ENCODE measurements at regions not wholly inside any gene's neighbourhood (a gene's known extent, or its start where the extent isn't known, plus 50 kb on each side); places are given as distances from the start of the nearest gene placed in this dataset.
A peak's percentile ranks its signal among the peaks of the same experiment; 100 is the strongest.

- TF ChIP-seq CTCF (IDR thresholded peaks at IDR 0.05; ENCODE audit: insufficient read depth, low read length, missing control alignments), result no peak
- H3K4me3 ChIP-seq (ENCODE audit: low read depth, low read length), result no peak overlapping the region
- CTCF ChIA-PET, result interaction anchor here (4.3 to 4.6 kb wide), 2 partner anchors 12 to 18 kb away, joined by 19 to 32 read pairs; no protein-coding TSS in a partner anchor
- POLR2A ChIA-PET, result no interaction called here
- no peak for DNase-seq (ENCODE audit: low read depth, low spot score)
Observed at GRCh38 chr2:63680455-63680854, 91.7 kb downstream of the MDH1 start.

DNA sequence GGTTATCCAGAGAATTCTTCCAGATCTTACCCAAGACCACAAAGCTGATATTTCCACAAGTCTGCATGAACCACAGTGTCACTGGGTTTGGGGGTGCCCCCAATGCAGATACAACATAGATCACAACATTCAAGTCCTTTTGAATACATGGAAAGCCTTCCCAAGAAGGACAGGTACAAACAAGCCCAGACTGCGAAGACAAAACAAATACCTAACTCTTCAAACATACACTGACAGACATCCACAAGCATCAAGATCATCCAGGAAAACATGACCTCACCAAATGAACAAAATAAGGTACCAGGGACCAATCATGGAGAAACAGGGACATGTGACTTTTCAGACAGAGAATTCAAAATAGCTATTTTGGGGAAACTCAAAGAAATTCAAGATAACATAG, 93.1 kb downstream of the MDH1 start:
- DNase-seq (ENCODE audit: low read depth, low spot score), result no peak
- TF ChIP-seq CTCF (IDR thresholded peaks at IDR 0.05; ENCODE audit: insufficient read depth, low read length, missing control alignments), result no peak
- H3K4me3 ChIP-seq (ENCODE audit: low read depth, low read length), result no peak overlapping the region
- ChIA-PET CTCF (interaction anchor here (1.2 to 2.0 kb wide), 3 partner anchors 11 to 184 kb away, joined by 3 to 5 read pairs (median 4); no protein-coding TSS in a partner anchor), POLR2A (no interaction called here)

GRCh38 chr2:63692002-63692606, 103.3 kb downstream of the MDH1 start:
- CTCF ChIA-PET, result interaction anchor here (0.7 to 6.0 kb wide), 27 partner anchors 9 to 212 kb away, joined by 3 to 170 read pairs (median 4); partner anchors contain the start of gene UGP2
- peak; percentile 4 for TF ChIP-seq CTCF (IDR thresholded peaks at IDR 0.05; ENCODE audit: insufficient read depth, low read length, missing control alignments)
- POLR2A ChIA-PET, result no interaction called here
- DNase-seq (ENCODE audit: low read depth, low spot score), result no peak
- no peak overlapping the region for H3K4me3 ChIP-seq (ENCODE audit: low read depth, low read length)

DNA sequence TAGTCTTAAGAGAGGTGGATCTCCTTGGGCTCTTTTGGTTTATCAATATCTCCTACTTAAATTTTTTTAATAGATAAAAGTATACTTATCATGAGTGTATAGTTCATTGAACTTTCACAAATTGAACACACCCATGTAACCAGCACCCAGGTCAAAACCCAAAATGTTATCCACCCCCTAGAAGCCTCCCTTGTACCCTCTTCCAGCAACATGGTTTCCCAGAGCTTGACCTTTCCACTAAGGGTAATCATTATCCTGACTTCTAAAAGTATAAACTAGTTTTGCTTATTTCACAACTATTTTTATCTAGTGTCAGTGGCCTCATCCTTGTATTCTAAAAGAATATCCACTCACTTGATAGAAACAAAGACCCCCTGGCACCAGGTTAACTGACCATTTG, 106.8 kb downstream of the MDH1 start:
- no peak for TF ChIP-seq CTCF (IDR thresholded peaks at IDR 0.05; ENCODE audit: insufficient read depth, low read length, missing control alignments)
- ChIA-PET CTCF (interaction anchor here (0.8 to 8.1 kb wide), 3 partner anchors 149 to 197 kb away, joined by 3 to 144 read pairs (median 3); no protein-coding TSS in a partner anchor), POLR2A (no interaction called here)
- no peak overlapping the region for H3K4me3 ChIP-seq (ENCODE audit: low read depth, low read length)
- DNase-seq (ENCODE audit: low read depth, low spot score), result no peak

GRCh38 chr2:63696496-63696895, 107.7 kb downstream of the MDH1 start:
- DNase-seq (ENCODE audit: low read depth, low spot score), result no peak
- ChIA-PET CTCF (interaction anchor here (1.1 to 8.1 kb wide), 3 partner anchors 18 to 196 kb away, joined by 3 to 144 read pairs (median 19); no protein-coding TSS in a partner anchor), POLR2A (no interaction called here)
- TF ChIP-seq CTCF (IDR thresholded peaks at IDR 0.05; ENCODE audit: insufficient read depth, low read length, missing control alignments), result no peak
- H3K4me3 ChIP-seq (ENCODE audit: low read depth, low read length), result no peak overlapping the region

DNA sequence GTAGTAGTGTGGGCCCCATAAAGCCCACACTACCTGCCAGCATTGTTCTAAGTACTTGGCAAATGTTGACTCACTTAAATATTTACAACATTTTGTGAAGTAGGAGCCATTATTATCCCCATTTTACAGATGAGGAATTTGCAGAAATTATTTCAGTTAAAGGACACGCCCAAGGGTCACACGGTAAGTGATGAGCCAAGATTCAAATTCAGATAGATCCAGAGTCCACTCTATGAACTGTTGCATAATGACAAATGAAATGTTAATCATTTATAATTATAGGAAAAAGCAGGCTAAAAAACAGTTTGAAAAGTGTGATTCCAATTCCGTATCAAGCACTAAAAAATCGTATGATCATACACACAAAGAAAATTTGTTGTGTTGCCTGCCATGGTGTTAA, 108.4 kb downstream of the MDH1 start:
- ChIA-PET POLR2A (no interaction called here), CTCF (interaction anchor here (3.4 to 8.1 kb wide), 2 partner anchors 19 to 165 kb away, joined by 19 to 144 read pairs; no protein-coding TSS in a partner anchor)
- no peak for DNase-seq (ENCODE audit: low read depth, low spot score)

More for the DNA sequence above, 108.4 kb downstream of the MDH1 start:
- no peak for TF ChIP-seq CTCF (IDR thresholded peaks at IDR 0.05; ENCODE audit: insufficient read depth, low read length, missing control alignments)
- no peak overlapping the region for H3K4me3 ChIP-seq (ENCODE audit: low read depth, low read length)

Data from AG04449 (cell line).